ENCODE measurements at regions not wholly inside any gene's neighbourhood (a gene's known extent, or its start where the extent isn't known, plus 50 kb on each side); places are given as distances from the start of the nearest gene placed in this dataset.

DNA sequence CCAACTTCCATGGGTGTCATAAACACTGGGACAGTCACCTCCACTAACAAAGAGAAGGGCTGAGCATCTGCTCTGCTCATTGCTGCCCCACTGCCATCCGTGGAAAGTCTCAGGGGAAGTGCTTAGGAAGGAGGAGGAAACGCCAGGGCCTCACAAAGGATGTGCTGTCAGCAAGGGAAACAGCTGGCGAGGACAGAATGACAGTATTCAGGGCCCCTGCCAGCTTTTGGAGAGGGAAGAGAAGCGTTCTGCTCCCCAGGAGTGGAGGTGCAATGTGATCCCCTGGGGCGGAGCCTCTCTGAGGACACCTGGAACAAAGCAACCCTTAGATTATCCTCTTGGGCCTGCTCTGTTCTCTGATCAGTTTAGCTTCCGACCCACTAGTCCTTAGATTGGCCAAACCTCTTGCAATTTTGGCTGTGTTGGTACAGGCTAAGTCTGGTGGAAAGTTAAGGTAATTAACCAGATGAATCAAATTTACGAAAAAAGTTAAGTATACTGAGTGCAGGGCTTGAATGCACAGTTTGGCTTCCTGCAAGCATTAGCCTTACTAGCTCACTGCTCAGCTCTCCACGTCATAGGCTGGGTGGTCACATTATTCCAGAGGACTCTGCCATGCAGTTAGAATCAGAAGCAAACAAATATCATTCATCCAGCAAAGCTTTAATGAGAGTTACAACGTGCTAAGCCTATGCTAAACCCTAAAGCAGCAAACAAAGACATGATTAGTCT, 170.2 kb upstream of the NFIA start:
- H3K27me3 ChIP-seq, result no peaks in the 10 kb centered on the region
- H3K4me3 ChIP-seq (ENCODE audit: low read depth in 1 of 2, low read length in 1 of 2), result no peak overlapping the region
- no peak overlapping the region for H3K27ac ChIP-seq
- no peaks in the 10 kb centered on the region for H3K4me1 ChIP-seq (ENCODE audit: control insufficient read depth in 1 of 2, insufficient read depth in 1 of 2, low read depth in 1 of 2, low read length in 1 of 2)
- H3K9me3 ChIP-seq, result no peaks in the 10 kb centered on the region
- TF ChIP-seq, protein P1, sequence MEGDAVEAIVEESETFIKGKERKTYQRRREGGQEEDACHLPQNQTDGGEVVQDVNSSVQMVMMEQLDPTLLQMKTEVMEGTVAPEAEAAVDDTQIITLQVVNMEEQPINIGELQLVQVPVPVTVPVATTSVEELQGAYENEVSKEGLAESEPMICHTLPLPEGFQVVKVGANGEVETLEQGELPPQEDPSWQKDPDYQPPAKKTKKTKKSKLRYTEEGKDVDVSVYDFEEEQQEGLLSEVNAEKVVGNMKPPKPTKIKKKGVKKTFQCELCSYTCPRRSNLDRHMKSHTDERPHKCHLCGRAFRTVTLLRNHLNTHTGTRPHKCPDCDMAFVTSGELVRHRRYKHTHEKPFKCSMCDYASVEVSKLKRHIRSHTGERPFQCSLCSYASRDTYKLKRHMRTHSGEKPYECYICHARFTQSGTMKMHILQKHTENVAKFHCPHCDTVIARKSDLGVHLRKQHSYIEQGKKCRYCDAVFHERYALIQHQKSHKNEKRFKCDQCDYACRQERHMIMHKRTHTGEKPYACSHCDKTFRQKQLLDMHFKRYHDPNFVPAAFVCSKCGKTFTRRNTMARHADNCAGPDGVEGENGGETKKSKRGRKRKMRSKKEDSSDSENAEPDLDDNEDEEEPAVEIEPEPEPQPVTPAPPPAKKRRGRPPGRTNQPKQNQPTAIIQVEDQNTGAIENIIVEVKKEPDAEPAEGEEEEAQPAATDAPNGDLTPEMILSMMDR (IDR thresholded peaks at IDR 0.05), result no peak
- no peaks in the 10 kb centered on the region for H3K36me3 ChIP-seq

DNA sequence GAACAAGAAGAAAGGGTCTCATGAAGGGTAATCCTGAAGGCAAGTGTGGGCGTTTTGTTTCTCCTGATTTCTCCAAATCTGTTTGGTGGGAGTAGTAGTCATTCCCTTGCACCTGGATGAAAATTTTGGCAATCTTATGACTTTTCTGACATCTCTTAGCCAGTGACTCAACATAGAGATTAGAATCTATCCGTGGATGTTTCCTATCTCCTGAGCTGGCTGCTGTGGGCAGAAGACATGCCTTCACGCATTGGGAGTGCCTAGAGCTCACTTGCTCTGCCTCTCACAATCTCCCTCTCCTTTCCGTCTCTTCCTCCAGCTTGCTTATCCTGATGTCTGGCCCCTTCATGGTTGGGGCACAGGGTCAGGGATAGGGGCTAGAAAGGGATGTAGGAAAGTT, 174.2 kb upstream of the NFIA start:
- H3K4me3 ChIP-seq (ENCODE audit: low read depth in 1 of 2, low read length in 1 of 2), result no peak overlapping the region
- no peak overlapping the region for H3K27ac ChIP-seq
- H3K9me3 ChIP-seq, result no peaks in the 10 kb centered on the region
- no peaks in the 10 kb centered on the region for H3K36me3 ChIP-seq
- no peaks in the 10 kb centered on the region for H3K4me1 ChIP-seq (ENCODE audit: control insufficient read depth in 1 of 2, insufficient read depth in 1 of 2, low read depth in 1 of 2, low read length in 1 of 2)
- no peaks in the 10 kb centered on the region for H3K27me3 ChIP-seq
- TF ChIP-seq, protein P1 (IDR thresholded peaks at IDR 0.05), result no peak

GRCh38 chr1:60906526-60906925, 175.8 kb upstream of the NFIA start:
- Histone ChIP-seq H3K4me3 (ENCODE audit: low read depth in 1 of 2, low read length in 1 of 2) (no peak overlapping the region), H3K27me3 (no peaks in the 10 kb centered on the region), H3K27ac (no peak overlapping the region), H3K36me3 (no peaks in the 10 kb centered on the region), H3K9me3 (no peaks in the 10 kb centered on the region), H3K4me1 (ENCODE audit: control insufficient read depth in 1 of 2, insufficient read depth in 1 of 2, low read depth in 1 of 2, low read length in 1 of 2) (no peaks in the 10 kb centered on the region)
- TF ChIP-seq, protein P1 (IDR thresholded peaks at IDR 0.05), result no peak

DNA sequence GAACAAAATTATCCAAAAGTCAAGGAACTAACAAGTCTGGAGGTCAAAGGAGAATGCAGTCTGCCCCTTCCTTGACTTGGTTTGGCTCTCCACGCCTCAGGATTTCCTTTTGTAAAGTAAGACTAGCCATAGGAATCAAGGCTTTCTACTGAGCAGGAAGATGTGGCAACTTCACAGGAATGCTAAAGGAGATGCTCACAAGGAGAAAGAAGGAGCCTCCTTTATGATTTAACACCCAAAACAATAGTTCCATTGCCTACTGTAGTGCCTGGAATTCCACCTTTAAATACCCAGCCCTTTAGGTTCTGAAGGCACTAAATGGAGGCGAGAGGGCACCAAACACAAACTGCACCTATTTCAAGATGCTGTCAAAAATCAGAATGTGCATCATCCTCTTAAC, 176.3 kb upstream of the NFIA start:
- no peak overlapping the region for H3K4me3 ChIP-seq (ENCODE audit: low read depth in 1 of 2, low read length in 1 of 2)
- H3K27ac ChIP-seq, result no peak overlapping the region
- no peaks in the 10 kb centered on the region for H3K9me3 ChIP-seq
- H3K27me3 ChIP-seq, result no peaks in the 10 kb centered on the region
- no peaks in the 10 kb centered on the region for H3K36me3 ChIP-seq
- H3K4me1 ChIP-seq (ENCODE audit: control insufficient read depth in 1 of 2, insufficient read depth in 1 of 2, low read depth in 1 of 2, low read length in 1 of 2), result no peaks in the 10 kb centered on the region
- TF ChIP-seq, protein P1 (IDR thresholded peaks at IDR 0.05), result no peak

DNA sequence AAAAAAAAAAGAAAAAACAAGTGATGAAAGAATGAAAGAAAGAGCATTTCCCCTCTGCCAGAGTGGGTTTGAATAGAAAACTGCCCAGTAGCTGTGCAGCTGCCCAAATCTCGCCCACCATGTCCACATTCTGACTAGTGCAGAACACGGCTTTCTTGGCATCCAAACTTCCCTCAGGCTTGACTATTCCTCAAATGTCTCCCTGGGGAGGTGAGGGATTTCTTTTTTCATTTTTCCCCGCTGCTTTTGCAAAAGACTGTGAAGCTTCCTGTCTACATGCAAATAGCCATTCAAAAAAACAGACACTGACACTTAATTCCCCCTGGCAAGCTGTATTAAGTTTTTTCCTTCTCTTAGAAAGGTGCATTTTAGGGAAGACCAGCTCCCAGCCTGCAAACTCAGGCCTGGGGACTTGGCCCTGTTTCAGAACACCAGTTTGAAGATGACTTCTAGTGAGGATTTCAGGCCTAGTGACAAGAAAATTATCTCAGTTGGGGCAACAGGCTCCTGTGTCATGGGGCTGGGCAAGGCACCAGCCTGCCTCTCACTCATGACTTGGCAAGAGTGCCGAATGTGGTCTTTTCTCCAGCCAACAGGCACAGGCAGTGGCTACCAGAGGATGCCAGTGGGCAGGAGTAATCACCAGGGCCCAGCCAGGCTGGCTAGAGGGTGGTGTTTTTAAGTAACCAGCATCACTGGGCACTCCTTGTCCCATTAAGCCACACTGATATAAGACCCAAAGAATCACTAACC, 178.1 kb upstream of the NFIA start:
- Histone ChIP-seq H3K36me3 (no peaks in the 10 kb centered on the region), H3K27ac (no peak overlapping the region), H3K27me3 (no peaks in the 10 kb centered on the region), H3K4me3 (ENCODE audit: low read depth in 1 of 2, low read length in 1 of 2) (no peak overlapping the region), H3K9me3 (no peaks in the 10 kb centered on the region), H3K4me1 (ENCODE audit: control insufficient read depth in 1 of 2, insufficient read depth in 1 of 2, low read depth in 1 of 2, low read length in 1 of 2) (no peaks in the 10 kb centered on the region)
- TF ChIP-seq, protein P1 (IDR thresholded peaks at IDR 0.05), result no peak
